Bronchial epithelial cell (primary cell): ENCODE measurements at regions not wholly inside any gene's neighbourhood (a gene's known extent, or its start where the extent isn't known, plus 50 kb on each side); places are given as distances from the start of the nearest gene placed in this dataset.
A peak's percentile ranks its signal among the peaks of the same experiment; 100 is the strongest.
"Not testable (repeated sequence)": the region's sequence is repeated elsewhere in the genome, so short reads cannot be mapped to it uniquely, and the experiment has no call there.

ENCODE experiments used
- DNase-seq: peaks from one replicate; pipeline ENCODE4 v3.0.0-alpha.2; 2010; ENCODE audit warnings: low read depth
- FAIRE-seq: peaks from 2 replicates; lab custom pipeline; 2011; peaks lifted over from hg19 to GRCh38; lab: Jason Lieb, UNC
- H3K27me3 ChIP-seq: 2 replicates; pipeline ENCODE4 v1.5.1; 2011; ENCODE audit warnings: low read length; ENCODE audit not compliant: control insufficient read depth, insufficient read depth
- H3K36me3 ChIP-seq: 2 replicates; pipeline ENCODE4 v1.5.1; 2011; ENCODE audit warnings: low read length; ENCODE audit not compliant: control insufficient read depth, insufficient read depth
- H3K4me3 ChIP-seq: 2 replicates; pipeline ENCODE4 v1.5.1; 2011; ENCODE audit warnings: mild to moderate bottlenecking, low read depth, low read length, control low read depth
- TF ChIP-seq, protein P1 (sequence below): IDR thresholded peaks from 2 replicates; pipeline ENCODE4 v1.5.1; 2011; ENCODE audit warnings: mild to moderate bottlenecking, moderate library complexity, low read length, control low read depth, inconsistent platforms; ENCODE audit not compliant: insufficient read depth, severe bottlenecking

GRCh38 chr4:156378033-156378665, 424.5 kb upstream of the CTSO start:
- peak; percentile 60 for DNase-seq
- Histone ChIP-seq H3K27me3 (no peaks in the 10 kb centered on the region), H3K4me3 (no peak overlapping the region), H3K36me3 (no peaks in the 10 kb centered on the region)
- FAIRE-seq = no peak
- TF ChIP-seq, protein P1, sequence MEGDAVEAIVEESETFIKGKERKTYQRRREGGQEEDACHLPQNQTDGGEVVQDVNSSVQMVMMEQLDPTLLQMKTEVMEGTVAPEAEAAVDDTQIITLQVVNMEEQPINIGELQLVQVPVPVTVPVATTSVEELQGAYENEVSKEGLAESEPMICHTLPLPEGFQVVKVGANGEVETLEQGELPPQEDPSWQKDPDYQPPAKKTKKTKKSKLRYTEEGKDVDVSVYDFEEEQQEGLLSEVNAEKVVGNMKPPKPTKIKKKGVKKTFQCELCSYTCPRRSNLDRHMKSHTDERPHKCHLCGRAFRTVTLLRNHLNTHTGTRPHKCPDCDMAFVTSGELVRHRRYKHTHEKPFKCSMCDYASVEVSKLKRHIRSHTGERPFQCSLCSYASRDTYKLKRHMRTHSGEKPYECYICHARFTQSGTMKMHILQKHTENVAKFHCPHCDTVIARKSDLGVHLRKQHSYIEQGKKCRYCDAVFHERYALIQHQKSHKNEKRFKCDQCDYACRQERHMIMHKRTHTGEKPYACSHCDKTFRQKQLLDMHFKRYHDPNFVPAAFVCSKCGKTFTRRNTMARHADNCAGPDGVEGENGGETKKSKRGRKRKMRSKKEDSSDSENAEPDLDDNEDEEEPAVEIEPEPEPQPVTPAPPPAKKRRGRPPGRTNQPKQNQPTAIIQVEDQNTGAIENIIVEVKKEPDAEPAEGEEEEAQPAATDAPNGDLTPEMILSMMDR = peak; percentile 73

- DNase-seq (no peak), FAIRE-seq (no peak)
- Histone ChIP-seq H3K4me3 (no peak overlapping the region), H3K27me3 (no peaks in the 10 kb centered on the region), H3K36me3 (no peaks in the 10 kb centered on the region)
- TF ChIP-seq, protein P1 = no peak
Measured at GRCh38 chr4:156377036-156377710, 423.5 kb upstream of the CTSO start.

DNA sequence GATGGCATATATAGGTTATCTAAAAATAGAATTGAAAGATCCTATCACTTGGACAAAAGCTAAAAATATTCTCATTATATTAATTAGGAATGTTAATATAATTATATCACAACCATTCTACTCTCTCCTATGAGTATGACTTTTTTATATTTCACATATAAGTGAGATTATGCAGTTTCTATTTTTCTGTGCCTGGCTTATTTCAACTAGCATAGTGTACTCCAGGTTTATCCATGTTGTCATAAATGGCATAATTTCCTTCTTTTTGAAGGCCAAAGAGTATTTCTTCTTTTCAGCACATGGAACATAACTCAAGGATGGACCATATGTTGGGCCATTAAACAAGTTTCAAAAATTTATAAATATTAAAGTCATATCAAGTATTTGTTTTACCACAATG, 421.2 kb upstream of the CTSO start:
- no peak for FAIRE-seq
- no peak overlapping the region for H3K4me3 ChIP-seq
- TF ChIP-seq, protein P1 = no peak
- no peaks in the 10 kb centered on the region for H3K27me3 ChIP-seq
- DNase-seq = no peak
- no peaks in the 10 kb centered on the region for H3K36me3 ChIP-seq

DNA sequence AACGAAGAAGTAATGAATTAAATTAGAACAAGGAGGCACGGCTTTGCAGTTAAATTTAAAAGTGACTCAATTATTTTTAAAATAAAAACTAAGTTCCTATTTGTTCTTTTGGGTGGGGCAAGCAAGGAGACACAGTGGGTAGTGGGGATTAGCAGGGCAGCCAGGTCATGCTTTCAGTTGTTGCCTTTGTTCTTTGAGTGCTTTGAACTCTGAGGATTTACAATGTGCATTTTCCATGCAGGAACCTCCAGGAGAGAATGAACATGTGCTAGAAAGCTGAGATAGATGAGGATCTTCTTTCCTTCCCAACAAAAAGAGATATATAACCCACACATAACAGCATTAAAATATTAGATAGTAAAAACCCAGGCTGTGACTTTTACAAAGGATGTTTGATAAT, 420.4 kb upstream of the CTSO start:
- Histone ChIP-seq H3K27me3 (no peaks in the 10 kb centered on the region), H3K36me3 (no peaks in the 10 kb centered on the region), H3K4me3 (no peak overlapping the region)
- DNase-seq (no peak), FAIRE-seq (no peak)
- TF ChIP-seq, protein P1 = no peak

GRCh38 chr4:156367502-156367901, 413.8 kb upstream of the CTSO start:
- not testable (repeated sequence) for H3K27me3 ChIP-seq, H3K4me3 ChIP-seq, H3K36me3 ChIP-seq, FAIRE-seq
- peak; percentile 12 for DNase-seq

- no peak overlapping the region for H3K4me3 ChIP-seq
- FAIRE-seq = no peak
- H3K27me3 ChIP-seq = no peaks in the 10 kb centered on the region
- TF ChIP-seq, protein P1 = no peak
- DNase-seq = no peak
- H3K36me3 ChIP-seq = no peaks in the 10 kb centered on the region
Measured at GRCh38 chr4:156362581-156362980, 408.9 kb upstream of the CTSO start.
